H1 (cell line): ENCODE measurements at regions not wholly inside any gene's neighbourhood (a gene's known extent, or its start where the extent isn't known, plus 50 kb on each side); places are given as distances from the start of the nearest gene placed in this dataset.

Experiments used
- CTCF ChIA-PET: fragments of 300-600 bp; sonication (Branson Sonifier 250); formaldehyde crosslinking; loops from one replicate; lab custom pipeline; 2021; ENCODE audit not compliant: partially characterized antibody; lab: Charles Lee
- POLR2A ChIA-PET: fragments of 300-600 bp; sonication (Branson Sonifier 250); formaldehyde crosslinking; loops from one replicate; lab custom pipeline; 2021; ENCODE audit warnings: inconsistent platforms; ENCODE audit not compliant: partially characterized antibody; lab: Charles Lee
- DNase-seq, 2 experiments: peaks; one replicate each; pipeline versions ENCODE4 v3.0.0 to v3.0.0-alpha.2; 2010 to 2022; ENCODE audit warnings: low spot score in 2 of 2, low read depth in 1 of 2, mixed read lengths in 1 of 2
- FAIRE-seq: peaks from 2 replicates; lab custom pipeline; 2011; peaks lifted over from hg19 to GRCh38; lab: Jason Lieb, UNC
- H2AFZ ChIP-seq: 2 replicates; pipeline ENCODE4 v1.8.1; 2012; ENCODE audit warnings: low read length, inconsistent platforms
- H2AK5ac ChIP-seq: 2 replicates; pipeline ENCODE4 v1.6.1; 2013; ENCODE audit warnings: low read depth, low read length
- H2BK120ac ChIP-seq: replicated peaks from 2 replicates; pipeline ENCODE3; 2013; ENCODE audit warnings: low read depth, low read length, inconsistent platforms
- H2BK12ac ChIP-seq: 2 replicates; pipeline ENCODE4 v1.6.1; 2013; ENCODE audit warnings: low read depth, low read length
- H2BK15ac ChIP-seq: 2 replicates; pipeline ENCODE4 v1.6.1; 2013; ENCODE audit warnings: low read length
- H2BK20ac ChIP-seq: 2 replicates; pipeline ENCODE4 v1.6.1; 2013; ENCODE audit warnings: low read length
- H2BK5ac ChIP-seq: 2 replicates; pipeline ENCODE4 v1.6.1; 2013; ENCODE audit warnings: low read depth, low read length
- H3K14ac ChIP-seq: 2 replicates; pipeline ENCODE4 v1.6.1; 2013; ENCODE audit warnings: inconsistent platforms; ENCODE audit not compliant: insufficient read length
- H3K18ac ChIP-seq: 2 replicates; pipeline ENCODE4 v1.6.1; 2013; ENCODE audit warnings: low read length; ENCODE audit errors: extremely low read depth
- H3K23ac ChIP-seq: 2 replicates; pipeline ENCODE4 v1.6.1; 2013; ENCODE audit warnings: inconsistent platforms; ENCODE audit not compliant: insufficient read length
- H3K23me2 ChIP-seq: 2 replicates; pipeline ENCODE4 v1.6.1; 2013; ENCODE audit warnings: low read depth, low read length
- H3K27ac ChIP-seq: 2 replicates; pipeline ENCODE4 v1.6.1; 2011; ENCODE audit warnings: low read depth, low read length, inconsistent platforms
- H3K27me3 ChIP-seq, 4 experiments: replicated peaks in 1 of 4; 1 replicate in 1 of 4; 2 replicates in 3 of 4; pipeline versions ENCODE4 v1.6.1 to v1.8.1; 2011 to 2013; ENCODE audit warnings: low read length in 3 of 4, mild to moderate bottlenecking in 3 of 4, inconsistent platforms in 2 of 4, mixed read lengths in 2 of 4, moderate library complexity in 1 of 4; ENCODE audit not compliant: control insufficient read depth in 3 of 4, insufficient read depth in 3 of 4; ENCODE audit errors: extremely low read depth in 1 of 4
- H3K36me3 ChIP-seq, 4 experiments: 2 replicates each; pipeline versions ENCODE4 v1.6.1 to v1.8.1; 2011 to 2013; ENCODE audit warnings: mild to moderate bottlenecking in 4 of 4, low read length in 3 of 4, moderate library complexity in 2 of 4, control low read depth in 1 of 4, inconsistent platforms in 1 of 4; ENCODE audit not compliant: insufficient read depth in 4 of 4, control insufficient read depth in 2 of 4
- H3K4ac ChIP-seq: replicated peaks from 2 replicates; pipeline ENCODE3; 2013; ENCODE audit warnings: low read length, low read depth, mixed read lengths, inconsistent platforms; ENCODE audit not compliant: insufficient read length
- H3K4me1 ChIP-seq, 4 experiments: replicated peaks in 1 of 4; 1 replicate in 1 of 4; 2 replicates in 3 of 4; pipeline versions ENCODE4 v1.6.1 to v1.8.1; 2011 to 2013; ENCODE audit warnings: low read length in 3 of 4, inconsistent platforms in 2 of 4, mixed read lengths in 1 of 4; ENCODE audit not compliant: insufficient read depth in 4 of 4, control insufficient read depth in 3 of 4
- H3K4me2 ChIP-seq, 2 experiments: 2 replicates each; pipeline versions ENCODE4 v1.6.1 to v1.8.1; 2011 to 2013; ENCODE audit warnings: low read depth in 2 of 2, low read length in 2 of 2, control low read depth in 1 of 2, inconsistent platforms in 1 of 2, mild to moderate bottlenecking in 1 of 2; ENCODE audit not compliant: insufficient read depth in 1 of 2
- H3K4me3 ChIP-seq, 4 experiments: fragments of 200-600, 300-600 bp in 1 of 4; sonication (generic), shearing (Covaris generic), sonication (Bioruptor Twin) in 1 of 4; 2 replicates each; pipeline versions ENCODE4 v1.5.1 to v1.8.1; 2011 to 2016; ENCODE audit warnings: low read length in 4 of 4, low read depth in 3 of 4, control low read depth in 2 of 4, inconsistent platforms in 2 of 4, mild to moderate bottlenecking in 2 of 4, mixed read lengths in 1 of 4, moderate library complexity in 1 of 4; ENCODE audit not compliant: insufficient read depth in 2 of 4; ENCODE audit errors: extremely low read depth in 1 of 4
- H3K56ac ChIP-seq: replicated peaks from 2 replicates; pipeline ENCODE3; 2013; ENCODE audit warnings: low read depth, mild to moderate bottlenecking, mixed read lengths, low read length, inconsistent platforms; ENCODE audit not compliant: insufficient read length
- H3K79me1 ChIP-seq: 2 replicates; pipeline ENCODE4 v1.6.1; 2013; ENCODE audit warnings: low read depth, low read length, control low read depth
- H3K79me2 ChIP-seq, 2 experiments: 2 replicates each; pipeline versions ENCODE4 v1.6.1 to v1.8.1; 2012 to 2013; ENCODE audit warnings: low read length in 2 of 2, mild to moderate bottlenecking in 2 of 2, inconsistent platforms in 1 of 2; ENCODE audit not compliant: insufficient read depth in 2 of 2, control insufficient read depth in 1 of 2
- H3K9ac ChIP-seq, 4 experiments: replicated peaks in 1 of 4; 1 replicate in 1 of 4; 2 replicates in 3 of 4; pipeline versions ENCODE4 v1.6.1 to v1.8.1; 2011 to 2013; ENCODE audit warnings: low read depth in 3 of 4, low read length in 3 of 4, control low read depth in 2 of 4, mild to moderate bottlenecking in 2 of 4, moderate library complexity in 2 of 4, inconsistent platforms in 1 of 4; ENCODE audit errors: extremely low read depth in 1 of 4
- H3K9me3 ChIP-seq, 2 experiments: 2 replicates each; pipeline versions ENCODE4 v1.6.1 to v1.8.1; 2012 to 2013; ENCODE audit warnings: mild to moderate bottlenecking in 2 of 2, moderate library complexity in 2 of 2, control low read depth in 1 of 2, inconsistent platforms in 1 of 2, low read depth in 1 of 2, low read length in 1 of 2, mixed read lengths in 1 of 2; ENCODE audit not compliant: insufficient read depth in 2 of 2
- H4K20me1 ChIP-seq, 2 experiments: replicated peaks in 1 of 2; 2 replicates each; pipeline versions ENCODE3 to v1.8.1; 2011 to 2013; ENCODE audit warnings: inconsistent platforms in 2 of 2, low read length in 2 of 2, mild to moderate bottlenecking in 1 of 2; ENCODE audit not compliant: insufficient read depth in 2 of 2, control insufficient read depth in 1 of 2
- H4K5ac ChIP-seq: 2 replicates; pipeline ENCODE4 v1.6.1; 2013; ENCODE audit warnings: low read length, low read depth, mixed read lengths, inconsistent platforms; ENCODE audit not compliant: insufficient read length
- H4K8ac ChIP-seq: 2 replicates; pipeline ENCODE4 v1.8.0; 2013; ENCODE audit warnings: mild to moderate bottlenecking, moderate library complexity, low read length, inconsistent platforms; ENCODE audit not compliant: insufficient read depth; ENCODE audit errors: extremely low read depth
- H4K91ac ChIP-seq: replicated peaks from 2 replicates; pipeline ENCODE3; 2013; ENCODE audit warnings: low read length, mixed read lengths, inconsistent platforms; ENCODE audit not compliant: insufficient read length
- CTCF ChIP-seq, 3 experiments: IDR thresholded peaks; 1 replicate in 2 of 3; 2 replicates in 1 of 3; pipeline versions ENCODE4 v1.5.1 to v1.6.1; 2011; ENCODE audit warnings: low read length in 3 of 3, mild to moderate bottlenecking in 3 of 3, inconsistent platforms in 2 of 3, low read depth in 1 of 3, moderate library complexity in 1 of 3; ENCODE audit not compliant: insufficient read depth in 1 of 3; ENCODE audit errors: control extremely low read depth in 1 of 3
- HDAC6 ChIP-seq: IDR thresholded peaks from one replicate; pipeline ENCODE4 v1.7.1; 2012; ENCODE audit warnings: low read depth, mild to moderate bottlenecking, inconsistent platforms, low read length, moderate library complexity
- NRF1 ChIP-seq: IDR thresholded peaks from 2 replicates; pipeline ENCODE4 v1.6.1; 2011; ENCODE audit warnings: mild to moderate bottlenecking, low read depth, low read length, improper control_type of control experiment
- RAD21 ChIP-seq, 2 experiments: IDR thresholded peaks in 1 of 2; conservative IDR thresholded peaks in 1 of 2; 2 replicates each; pipeline ENCODE4 v1.6.1; 2011; ENCODE audit warnings: low read depth in 2 of 2, low read length in 2 of 2, improper control_type of control experiment in 1 of 2, inconsistent platforms in 1 of 2, mild to moderate bottlenecking in 1 of 2, moderate library complexity in 1 of 2
- SIRT6 ChIP-seq: IDR thresholded peaks from one replicate; pipeline ENCODE4 v1.7.1; 2012; ENCODE audit warnings: low read length, inconsistent platforms
- WGBS, 2 experiments: shearing (Covaris generic) in 1 of 2; methylation state at CpG; one replicate each; pipeline versions ENCODE4 v1.1.6 to v1.1.7; 2013 to 2015; ENCODE audit warnings: low lambda C conversion rate in 2 of 2, mixed read lengths in 2 of 2, inconsistent platforms in 1 of 2, low coverage in 1 of 2, missing lambda C conversion rate in 1 of 2; ENCODE audit not compliant: insufficient replicate concordance in 2 of 2, insufficient coverage in 1 of 2, insufficient read length in 1 of 2; ENCODE audit errors: extremely low coverage in 1 of 2, missing lambda C conversion rate in 1 of 2; 5-methylcytosine and 5-hydroxymethylcytosine counted together
- TF ChIP-seq, protein P1 (sequence below): IDR thresholded peaks from 2 replicates; pipeline ENCODE4 v1.6.1; 2012; ENCODE audit warnings: inconsistent platforms
- TF ChIP-seq, protein P2 (sequence below): IDR thresholded peaks from 2 replicates; pipeline ENCODE4 v1.6.1; 2012; ENCODE audit warnings: inconsistent platforms

DNA sequence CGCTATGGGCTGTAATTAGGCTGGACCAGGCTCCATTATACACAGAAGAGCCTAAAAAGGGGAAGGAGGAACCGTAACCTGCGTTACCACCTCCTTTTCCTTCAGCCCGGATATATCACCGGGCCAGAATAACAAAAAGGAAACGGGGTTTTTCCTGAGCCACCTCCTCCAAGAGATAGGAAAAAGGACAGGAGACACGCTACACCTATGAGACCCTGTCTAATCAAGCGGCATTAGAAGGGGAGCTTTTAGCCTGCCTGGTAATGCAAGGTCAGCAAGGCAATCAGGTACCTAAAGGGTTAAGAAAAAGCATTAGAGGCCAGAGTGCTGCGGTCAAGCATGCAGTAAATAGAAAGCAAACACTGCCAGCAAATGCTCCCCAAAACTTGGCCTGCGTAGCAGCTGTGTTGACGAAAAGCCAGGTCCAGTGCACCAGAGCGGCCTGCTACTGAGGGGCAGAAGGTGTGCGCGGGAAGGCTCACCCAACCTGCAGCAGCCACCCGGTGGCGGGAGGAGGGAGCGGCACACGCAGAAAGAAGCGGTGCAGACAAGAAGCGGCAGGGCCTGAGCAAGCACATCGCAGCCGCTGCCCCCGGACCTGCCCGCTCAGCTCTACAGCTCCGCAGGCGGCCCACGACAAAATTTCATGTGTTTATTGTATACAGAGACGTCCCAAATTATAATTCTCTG is 1466.1 kb downstream of the UQCRFS1 start:
- no peaks in the 10 kb centered on the region for H3K36me3 ChIP-seq
- H3K4me2 ChIP-seq, result peak overlapping the region; percentile 4 to 45; a peak in 2 of 4 replicates
- no peak overlapping the region for H2BK12ac ChIP-seq
- H3K79me2 ChIP-seq, result no peaks in the 10 kb centered on the region
- H3K79me1 ChIP-seq, result no peaks in the 10 kb centered on the region
- H3K56ac ChIP-seq, result no peak overlapping the region
- H3K14ac ChIP-seq, result no peak overlapping the region
- peaks cover 1 to 30% (median 12%) of the 10 kb centered on the region in 4 experiments; a peak in 6 of 7 replicates for H3K27me3 ChIP-seq
- no peak overlapping the region for H3K18ac ChIP-seq
- POLR2A ChIA-PET, result no interaction called here
- peak overlapping the region in 1 of 4 experiments; percentile 32; a peak in 1 of 7 replicates for H3K9ac ChIP-seq
- H4K5ac ChIP-seq, result no peak overlapping the region
- peak in 2 of 3 experiments; percentile 53 to 61; a peak in 3 of 4 replicates for TF ChIP-seq CTCF (IDR thresholded peaks at IDR 0.05; ENCODE audit: control extremely low read depth in 1 of 3, insufficient read depth in 1 of 3, low read depth in 1 of 3, low read length in 3 of 3)
- TF ChIP-seq, protein P1, sequence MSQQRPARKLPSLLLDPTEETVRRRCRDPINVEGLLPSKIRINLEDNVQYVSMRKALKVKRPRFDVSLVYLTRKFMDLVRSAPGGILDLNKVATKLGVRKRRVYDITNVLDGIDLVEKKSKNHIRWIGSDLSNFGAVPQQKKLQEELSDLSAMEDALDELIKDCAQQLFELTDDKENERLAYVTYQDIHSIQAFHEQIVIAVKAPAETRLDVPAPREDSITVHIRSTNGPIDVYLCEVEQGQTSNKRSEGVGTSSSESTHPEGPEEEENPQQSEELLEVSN, result 0 out of 2 replicates have a peak, but pooled peaks have one; percentile 17
- no peak for TF ChIP-seq HDAC6
- no peak for TF ChIP-seq SIRT6
- peak; percentile 46 to 48 for TF ChIP-seq RAD21 (IDR thresholded peaks at IDR 0.05 in 1 of 2, conservative IDR thresholded peaks at IDR 0.05 in 1 of 2; ENCODE audit: low read depth in 2 of 2, low read length in 2 of 2)
- no peak for TF ChIP-seq NRF1
- TF ChIP-seq, protein P2, sequence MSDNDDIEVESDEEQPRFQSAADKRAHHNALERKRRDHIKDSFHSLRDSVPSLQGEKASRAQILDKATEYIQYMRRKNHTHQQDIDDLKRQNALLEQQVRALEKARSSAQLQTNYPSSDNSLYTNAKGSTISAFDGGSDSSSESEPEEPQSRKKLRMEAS, result 0 out of 2 replicates have a peak, but pooled peaks have one; percentile 15
- no peak overlapping the region for H3K4me3 ChIP-seq
- H2AK5ac ChIP-seq, result no peak overlapping the region
- H3K23ac ChIP-seq, result no peak overlapping the region
- no peak overlapping the region for H3K27ac ChIP-seq
- FAIRE-seq (no peak), DNase-seq (peak; percentile 25 to 69)
- no peak overlapping the region for H2BK120ac ChIP-seq
- no peak overlapping the region for H2AFZ ChIP-seq
- peaks cover 2 to 3% of the 10 kb centered on the region in 2 experiments for H4K20me1 ChIP-seq
- no peaks in the 10 kb centered on the region; a peak in 1 of 7 replicates for H3K4me1 ChIP-seq
- H3K9me3 ChIP-seq, result peaks cover 3 to 10% of the 10 kb centered on the region in 2 experiments; a peak in 3 of 4 replicates
- H4K91ac ChIP-seq, result no peak overlapping the region
- 36% methylated on average over 26 of the region's 28 CpGs; no CpG with 5 or more reads in 1 of the 2 experiments for WGBS, 2 experiments
- no peak overlapping the region for H2BK20ac ChIP-seq
- H3K23me2 ChIP-seq, result no peaks in the 10 kb centered on the region
- no peak overlapping the region for H3K4ac ChIP-seq
- H4K8ac ChIP-seq, result no peak overlapping the region
- CTCF ChIA-PET, result no interaction called here
- H2BK5ac ChIP-seq, result no peak overlapping the region
- no peak overlapping the region for H2BK15ac ChIP-seq
